CD4-positive, CD25-positive, alpha-beta regulatory T cell (primary cell): ENCODE measurements at regions not wholly inside any gene's neighbourhood (a gene's known extent, or its start where the extent isn't known, plus 50 kb on each side); places are given as distances from the start of the nearest gene placed in this dataset.

ENCODE experiments used
- ATAC-seq, 2 donors: fragments of 150-1000 bp; cut with Tn5 transposase; one replicate each; pipeline ENCODE4 v1.10.0; 2021; ENCODE audit warnings: low read depth in 2 of 2, moderate number of reproducible peaks in 2 of 2, moderate library complexity in 1 of 2
- DNase-seq, 3 donors: peaks; one replicate each; pipeline versions ENCODE4 v3.0.0 to v3.0.0-alpha.2; 2012 to 2022; ENCODE audit warnings: mixed read lengths in 1 of 3
- H3K27ac ChIP-seq: one replicate; pipeline ENCODE4 v1.7.0; 2013; ENCODE audit warnings: mild to moderate bottlenecking, low read length; ENCODE audit not compliant: insufficient read depth, poor library complexity, severe bottlenecking
- H3K27me3 ChIP-seq: one replicate; pipeline ENCODE4 v1.7.0; 2013; ENCODE audit warnings: low read length; ENCODE audit not compliant: control insufficient read depth, insufficient read depth
- H3K36me3 ChIP-seq: one replicate; pipeline ENCODE4 v1.7.0; 2013; ENCODE audit warnings: mild to moderate bottlenecking, low read length, moderate library complexity; ENCODE audit not compliant: control insufficient read depth, insufficient read depth
- H3K4me1 ChIP-seq: 2 replicates; pipeline ENCODE4 v1.7.0; 2013; ENCODE audit warnings: mild to moderate bottlenecking, low read length; ENCODE audit not compliant: insufficient read depth, control insufficient read depth, poor library complexity, severe bottlenecking
- H3K4me3 ChIP-seq: one replicate; pipeline ENCODE4 v1.7.0; 2013; ENCODE audit warnings: low read depth, mild to moderate bottlenecking, low read length, moderate library complexity
- H3K9me3 ChIP-seq, 2 experiments: 1 replicate in 1 of 2; 2 replicates in 1 of 2; pipeline ENCODE4 v1.7.0; 2013; ENCODE audit warnings: low read length in 2 of 2, mild to moderate bottlenecking in 1 of 2, moderate library complexity in 1 of 2; ENCODE audit not compliant: control insufficient read depth in 2 of 2
- H3K27ac Mint-ChIP-seq, 3 donors: one replicate each; pipeline ENCODE4 v1.8.0; 2020 to 2022; ENCODE audit warnings: mild to moderate bottlenecking in 3 of 3, mixed read lengths in 3 of 3, moderate library complexity in 2 of 3
- H3K27me3 Mint-ChIP-seq: one replicate; pipeline ENCODE4 v1.8.0; 2022; ENCODE audit warnings: mild to moderate bottlenecking, mixed read lengths
- H3K36me3 Mint-ChIP-seq: one replicate; pipeline ENCODE4 v1.8.0; 2020; ENCODE audit warnings: mixed read lengths
- H3K4me1 Mint-ChIP-seq, 4 donors: one replicate each; pipeline ENCODE4 v1.8.0; 2020 to 2022; ENCODE audit warnings: mixed read lengths in 4 of 4, mild to moderate bottlenecking in 1 of 4
- H3K4me3 Mint-ChIP-seq, 4 donors: one replicate each; pipeline ENCODE4 v1.8.0; 2020 to 2022; ENCODE audit warnings: mild to moderate bottlenecking in 4 of 4, mixed read lengths in 4 of 4, moderate library complexity in 3 of 4
- H3K9me3 Mint-ChIP-seq, 7 donors: one replicate each; pipeline ENCODE4 v1.8.0; 2020 to 2022; ENCODE audit warnings: mixed read lengths in 7 of 7, mild to moderate bottlenecking in 3 of 7, moderate library complexity in 2 of 7

- peak overlapping the region in 1 of 3 donors; percentile 16 for H3K27ac Mint-ChIP-seq
- ATAC-seq = no peak
Observed at GRCh38 chr17:33739714-33740113, 446.6 kb upstream of the ASIC2 start.

GRCh38 chr17:33745047-33745760 is 452.1 kb upstream of the ASIC2 start:
- Mint-ChIP-seq H3K36me3 (no peaks in the 10 kb centered on the region), H3K4me1 (no peaks in the 10 kb centered on the region), H3K27ac (no peak overlapping the region), H3K27me3 (peaks cover 11% of the 10 kb centered on the region), H3K9me3 (peaks cover 0 to 2% (median 0%) of the 10 kb centered on the region in 7 donors), H3K4me3 (no peak overlapping the region)
- Histone ChIP-seq H3K27ac (no peak overlapping the region), H3K4me3 (no peak overlapping the region), H3K36me3 (no peaks in the 10 kb centered on the region), H3K27me3 (no peaks in the 10 kb centered on the region), H3K4me1 (no peaks in the 10 kb centered on the region), H3K9me3 (no peaks in the 10 kb centered on the region)
- DNase-seq = no peak
- ATAC-seq = no peak

More at GRCh38 chr17:33739714-33740113, 446.6 kb upstream of the ASIC2 start:
- Mint-ChIP-seq H3K4me1 (no peaks in the 10 kb centered on the region), H3K4me3 (no peak overlapping the region), H3K9me3 (peaks cover 0 to 3% (median 0%) of the 10 kb centered on the region in 7 donors), H3K36me3 (no peaks in the 10 kb centered on the region), H3K27me3 (peaks cover 17% of the 10 kb centered on the region)
- Histone ChIP-seq H3K36me3 (no peaks in the 10 kb centered on the region), H3K4me3 (no peak overlapping the region), H3K27me3 (no peaks in the 10 kb centered on the region), H3K27ac (no peak overlapping the region), H3K4me1 (no peaks in the 10 kb centered on the region), H3K9me3 (no peaks in the 10 kb centered on the region)
- no peak for DNase-seq

- Histone ChIP-seq H3K4me1 (peaks cover 5% of the 10 kb centered on the region), H3K27me3 (peaks cover 6% of the 10 kb centered on the region), H3K27ac (no peak overlapping the region), H3K4me3 (no peak overlapping the region), H3K36me3 (no peaks in the 10 kb centered on the region), H3K9me3 (no peaks in the 10 kb centered on the region)
- DNase-seq = no peak
- no peak overlapping the region for H3K4me3 Mint-ChIP-seq
- peaks cover 0 to 2% (median 0%) of the 10 kb centered on the region in 7 donors for H3K9me3 Mint-ChIP-seq
- H3K27ac Mint-ChIP-seq = no peak overlapping the region
- peaks cover 0 to 8% (median 6%) of the 10 kb centered on the region in 4 donors for H3K4me1 Mint-ChIP-seq
- H3K36me3 Mint-ChIP-seq = no peaks in the 10 kb centered on the region
- H3K27me3 Mint-ChIP-seq = peaks cover 7% of the 10 kb centered on the region
- ATAC-seq = no peak
Observed at GRCh38 chr17:33749171-33749570, 456.1 kb upstream of the ASIC2 start.

- peaks cover 6% of the 10 kb centered on the region for H3K27me3 ChIP-seq
- no peak overlapping the region for H3K27ac ChIP-seq
- peak overlapping the region; percentile 62 for H3K4me3 ChIP-seq
- Mint-ChIP-seq H3K36me3 (no peaks in the 10 kb centered on the region), H3K9me3 (peaks cover 0 to 5% (median 1%) of the 10 kb centered on the region in 7 donors), H3K27me3 (peaks cover 13% of the 10 kb centered on the region), H3K4me1 (peaks cover 0 to 8% (median 6%) of the 10 kb centered on the region in 4 donors), H3K27ac (no peak overlapping the region), H3K4me3 (peak overlapping the region in 2 of 4 donors; percentile 10 to 57)
- no peaks in the 10 kb centered on the region for H3K9me3 ChIP-seq
- peak; percentile 32 to 70 (median 51) for DNase-seq
- peaks cover 5% of the 10 kb centered on the region for H3K4me1 ChIP-seq
- no peaks in the 10 kb centered on the region for H3K36me3 ChIP-seq
- ATAC-seq = peak; percentile 69 to 70
Observed at GRCh38 chr17:33750943-33751701, 458.0 kb upstream of the ASIC2 start.

GRCh38 chr17:33751702-33752065 is 458.6 kb upstream of the ASIC2 start:
- peaks cover 5% of the 10 kb centered on the region for H3K4me1 ChIP-seq
- Mint-ChIP-seq H3K27me3 (peaks cover 13% of the 10 kb centered on the region), H3K4me3 (peak overlapping the region in 1 of 4 donors; percentile 57), H3K36me3 (no peaks in the 10 kb centered on the region), H3K27ac (no peak overlapping the region), H3K9me3 (peaks cover 0 to 5% (median 1%) of the 10 kb centered on the region in 7 donors), H3K4me1 (peaks cover 0 to 8% (median 6%) of the 10 kb centered on the region in 4 donors)
- H3K9me3 ChIP-seq = no peaks in the 10 kb centered on the region
- no peak overlapping the region for H3K27ac ChIP-seq
- H3K27me3 ChIP-seq = peaks cover 6% of the 10 kb centered on the region
- DNase-seq = no peak
- H3K4me3 ChIP-seq = peak overlapping the region; percentile 62
- no peaks in the 10 kb centered on the region for H3K36me3 ChIP-seq
- no peak for ATAC-seq

- H3K4me3 ChIP-seq = no peak overlapping the region
- Mint-ChIP-seq H3K36me3 (no peaks in the 10 kb centered on the region), H3K27ac (no peak overlapping the region), H3K4me3 (no peak overlapping the region), H3K27me3 (peaks cover 13% of the 10 kb centered on the region), H3K4me1 (peaks cover 0 to 8% (median 6%) of the 10 kb centered on the region in 4 donors), H3K9me3 (peaks cover 0 to 5% (median 1%) of the 10 kb centered on the region in 7 donors)
- H3K27me3 ChIP-seq = peaks cover 6% of the 10 kb centered on the region
- H3K9me3 ChIP-seq = no peaks in the 10 kb centered on the region
- no peak for ATAC-seq
- H3K27ac ChIP-seq = no peak overlapping the region
- H3K4me1 ChIP-seq = peaks cover 5% of the 10 kb centered on the region
- H3K36me3 ChIP-seq = no peaks in the 10 kb centered on the region
- DNase-seq = peak in 1 of 3 donors; percentile 2
Observed at GRCh38 chr17:33753452-33753851, 460.4 kb upstream of the ASIC2 start.

GRCh38 chr17:33756021-33756420 is 462.9 kb upstream of the ASIC2 start:
- no peaks in the 10 kb centered on the region for H3K36me3 Mint-ChIP-seq
- Histone ChIP-seq H3K4me1 (peaks cover 4% of the 10 kb centered on the region), H3K9me3 (no peaks in the 10 kb centered on the region), H3K27me3 (peaks cover 6% of the 10 kb centered on the region), H3K27ac (no peak overlapping the region), H3K36me3 (no peaks in the 10 kb centered on the region), H3K4me3 (no peak overlapping the region)
- peaks cover 0 to 6% (median 5%) of the 10 kb centered on the region in 4 donors for H3K4me1 Mint-ChIP-seq
- peaks cover 11% of the 10 kb centered on the region for H3K27me3 Mint-ChIP-seq
- no peak overlapping the region for H3K4me3 Mint-ChIP-seq
- DNase-seq (no peak), ATAC-seq (no peak)
- no peak overlapping the region for H3K27ac Mint-ChIP-seq
- peaks cover 0 to 5% (median 1%) of the 10 kb centered on the region in 7 donors for H3K9me3 Mint-ChIP-seq
